ENCODE measurements at regions not wholly inside any gene's neighbourhood (a gene's known extent, or its start where the extent isn't known, plus 50 kb on each side); places are given as distances from the start of the nearest gene placed in this dataset.

GRCh38 chr4:66097218-66097617 is 426.9 kb upstream of the EPHA5 start:
- FAIRE-seq = no peak
- Histone ChIP-seq H3K27me3 (ENCODE audit: control insufficient read depth in 1 of 2, insufficient read depth in 2 of 2, low read length in 2 of 2) (no peaks in the 10 kb centered on the region), H3K9ac (ENCODE audit: insufficient read depth, low read depth, low read length) (no peak overlapping the region), H3K36me3 (replicated peaks in 1 of 2; ENCODE audit: control insufficient read depth in 1 of 2, insufficient read depth in 2 of 2, low read length in 2 of 2) (no peaks in the 10 kb centered on the region), H3K4me2 (ENCODE audit: low read depth, low read length) (no peak overlapping the region), H3K79me2 (ENCODE audit: insufficient read depth, low read length) (no peaks in the 10 kb centered on the region), H3K4me1 (ENCODE audit: insufficient read depth, low read length) (no peaks in the 10 kb centered on the region), H3K27ac (ENCODE audit: extremely low read length, insufficient read depth, low read length) (no peak overlapping the region), H4K20me1 (ENCODE audit: insufficient read depth, low read length) (no peaks in the 10 kb centered on the region), H2AFZ (ENCODE audit: low read length) (no peak overlapping the region), H3K9me3 (ENCODE audit: low read length) (peaks cover 4% of the 10 kb centered on the region; the same call in 1 of the 2 replicates), H3K4me3 (replicated peaks in 1 of 3; ENCODE audit: insufficient read depth in 1 of 3, low read depth in 2 of 3, low read length in 3 of 3) (no peak overlapping the region)
- peak; percentile 4 for DNase-seq (ENCODE audit: low spot score)
- intact Hi-C loops (cut with micrococcal nuclease; ENCODE audit: unreplicated experiment) (no loop called here), in situ Hi-C loops (cut with HindIII; ENCODE audit: extremely low pct_ligation_motif_present, low pct_unique_long_range_greater_than_20kb) (no loop called here)
- 51% methylated on average over 5 of the region's 5 CpGs for WGBS (ENCODE audit: low lambda C conversion rate)
- no peak for ATAC-seq
- ChIA-PET POLR2A (no interaction called here), CTCF (ENCODE audit: low intra/inter-chr PET ratio, low total read pairs) (no interaction called here)
- no TSS peak for BruUV-seq (replicated peaks)
- TF ChIP-seq CEBPZ (IDR thresholded peaks at IDR 0.05; ENCODE audit: low read length) (no peak), ZNF572 (CRISPR knock-in tag; IDR thresholded peaks at IDR 0.05) (no peak), ZNF567 (CRISPR knock-in tag; IDR thresholded peaks at IDR 0.05; ENCODE audit: borderline replicate concordance) (no peak), HOXA5 (CRISPR knock-in tag; IDR thresholded peaks at IDR 0.05) (no peak), GFI1 (CRISPR knock-in tag; IDR thresholded peaks at IDR 0.05; ENCODE audit: borderline replicate concordance) (no peak), BATF2 (CRISPR knock-in tag; IDR thresholded peaks at IDR 0.05) (no peak), GLI4 (CRISPR knock-in tag; IDR thresholded peaks at IDR 0.05; ENCODE audit: borderline replicate concordance) (no peak), THAP7 (CRISPR knock-in tag; IDR thresholded peaks at IDR 0.05) (no peak), SIX4 (CRISPR knock-in tag; IDR thresholded peaks at IDR 0.05) (no peak), ZNF543 (CRISPR knock-in tag; IDR thresholded peaks at IDR 0.05) (no peak), ESRRA (CRISPR knock-in tag; IDR thresholded peaks at IDR 0.05; ENCODE audit: low read depth) (no peak), ATF2 (CRISPR knock-in tag; IDR thresholded peaks at IDR 0.05) (no peak), ZNF597 (CRISPR knock-in tag; IDR thresholded peaks at IDR 0.05) (no peak)

All from HepG2 (cell line).